Astrocyte of the cerebellum (primary cell): ENCODE measurements at regions not wholly inside any gene's neighbourhood (a gene's known extent, or its start where the extent isn't known, plus 50 kb on each side); places are given as distances from the start of the nearest gene placed in this dataset.

Source experiments
- DNase-seq: peaks from one replicate; pipeline ENCODE4 v3.0.0-alpha.2; 2011; ENCODE audit warnings: low read depth
- H3K4me3 ChIP-seq: 2 replicates; pipeline ENCODE4 v1.5.1; 2011; ENCODE audit warnings: mild to moderate bottlenecking, low read depth, low read length, moderate library complexity
- CTCF ChIP-seq: IDR thresholded peaks from 2 replicates; pipeline ENCODE4 v1.5.1; 2012; ENCODE audit warnings: low read length, low read depth, moderate library complexity, mild to moderate bottlenecking; ENCODE audit errors: missing control alignments
- in situ Hi-C: cut with HindIII; loops from 2 replicates; pipeline ENCODE4 v1.10.0; 2017; ENCODE audit warnings: low sequenced_read_pairs

- DNase-seq, result no peak
- peak overlapping the region; percentile 44 for H3K4me3 ChIP-seq
- TF ChIP-seq CTCF, result no peak
- in situ Hi-C loops, result no loop called here
Observed at GRCh38 chr9:29212397-29213387, 1639.4 kb upstream of the C9orf72 start.

- peak within 1 kb of the TSS; percentile 44 for H3K4me3 ChIP-seq
- no peak for DNase-seq
- in situ Hi-C loops, result no loop called here
- TF ChIP-seq CTCF, result no peak
Observed at GRCh38 chr9:29213417-29214153, 1640.3 kb upstream of the C9orf72 start, which contains the start of gene LINGO2. Gene LINGO2, minus strand, starts transcription at chr9:29213601.

GRCh38 chr9:29214154-29214689 is 1640.9 kb upstream of the C9orf72 start:
- in situ Hi-C loops, result no loop called here
- peak overlapping the region; percentile 44 for H3K4me3 ChIP-seq
- DNase-seq, result no peak
- TF ChIP-seq CTCF, result no peak

- H3K4me3 ChIP-seq, result peak overlapping the region; percentile 44
- in situ Hi-C loops, result no loop called here
- TF ChIP-seq CTCF, result no peak
- no peak for DNase-seq
Observed at GRCh38 chr9:29214690-29215253, 1641.5 kb upstream of the C9orf72 start.

- H3K4me3 ChIP-seq, result no peak overlapping the region
- TF ChIP-seq CTCF, result no peak
- DNase-seq, result no peak
- in situ Hi-C loops, result no loop called here
Observed at GRCh38 chr9:29217966-29218365, 1644.7 kb upstream of the C9orf72 start.
